Liver (tissue), 8 donors: ENCODE measurements at regions not wholly inside any gene's neighbourhood (a gene's known extent, or its start where the extent isn't known, plus 50 kb on each side); places are given as distances from the start of the nearest gene placed in this dataset.

Experiments
- DNase-seq: peaks from one replicate; pipeline ENCODE4 v3.0.0-alpha.2; 2017; ENCODE audit warnings: low spot score
- H3K27ac ChIP-seq, 2 donors: one replicate each; pipeline ENCODE4 v1.7.0; 2013; ENCODE audit warnings: inconsistent platforms in 2 of 2, low read length in 2 of 2, control low read depth in 1 of 2, low read depth in 1 of 2, mild to moderate bottlenecking in 1 of 2
- H3K27me3 ChIP-seq, 4 donors: one replicate each; pipeline versions ENCODE4 v1.6.1 to v1.7.0; 2013; ENCODE audit warnings: low read length in 3 of 4, inconsistent platforms in 1 of 4, mild to moderate bottlenecking in 1 of 4, moderate library complexity in 1 of 4; ENCODE audit not compliant: control insufficient read depth in 4 of 4, insufficient read depth in 4 of 4
- H3K36me3 ChIP-seq, 4 donors: one replicate each; pipeline versions ENCODE4 v1.6.1 to v1.7.0; 2013; ENCODE audit warnings: low read length in 3 of 4, mild to moderate bottlenecking in 3 of 4, low read depth in 1 of 4, moderate library complexity in 1 of 4; ENCODE audit not compliant: control insufficient read depth in 4 of 4, insufficient read depth in 3 of 4
- H3K4me1 ChIP-seq, 4 donors: one replicate each; pipeline versions ENCODE4 v1.6.1 to v1.7.0; 2013; ENCODE audit warnings: low read length in 3 of 4, mild to moderate bottlenecking in 3 of 4, moderate library complexity in 1 of 4; ENCODE audit not compliant: control insufficient read depth in 4 of 4, insufficient read depth in 4 of 4
- H3K4me3 ChIP-seq, 3 donors: one replicate each; pipeline versions ENCODE4 v1.6.1 to v1.7.0; 2013; ENCODE audit warnings: low read length in 3 of 3, control low read depth in 1 of 3, low read depth in 1 of 3, mild to moderate bottlenecking in 1 of 3
- H3K9ac ChIP-seq, 2 donors: one replicate each; pipeline ENCODE4 v1.7.0; 2013; ENCODE audit warnings: low read length in 2 of 2, mild to moderate bottlenecking in 2 of 2, moderate library complexity in 2 of 2, control low read depth in 1 of 2, low read depth in 1 of 2
- H3K9me3 ChIP-seq, 4 donors: one replicate each; pipeline versions ENCODE4 v1.6.1 to v1.7.0; 2013; ENCODE audit warnings: low read length in 3 of 4; ENCODE audit not compliant: control insufficient read depth in 4 of 4
- EGR1 ChIP-seq, 2 donors: IDR thresholded peaks; 2 replicates each; pipeline ENCODE4 v1.6.1; 2016 to 2018; ENCODE audit warnings: antibody characterized with exemption in 2 of 2, low read depth in 2 of 2
- FOXA1 ChIP-seq: IDR thresholded peaks from 2 replicates; pipeline ENCODE4 v1.6.1; 2016; ENCODE audit warnings: antibody characterized with exemption
- FOXA2 ChIP-seq: IDR thresholded peaks from 2 replicates; pipeline ENCODE4 v1.6.1; 2016; ENCODE audit warnings: antibody characterized with exemption
- GABPA ChIP-seq, 2 donors: IDR thresholded peaks in 1 of 2; conservative IDR thresholded peaks in 1 of 2; 2 replicates each; pipeline ENCODE4 v1.6.1; 2016; ENCODE audit warnings: antibody characterized with exemption in 2 of 2, mild to moderate bottlenecking in 1 of 2, moderate library complexity in 1 of 2
- HNF4A ChIP-seq, 2 donors: conservative IDR thresholded peaks; 2 replicates each; pipeline ENCODE4 v1.6.1; 2016; ENCODE audit warnings: antibody characterized with exemption in 2 of 2, mild to moderate bottlenecking in 2 of 2
- HNF4G ChIP-seq: IDR thresholded peaks from 2 replicates; pipeline ENCODE4 v1.6.1; 2016; ENCODE audit warnings: antibody characterized with exemption
- JUND ChIP-seq, 2 donors: IDR thresholded peaks; 2 replicates each; pipeline ENCODE4 v1.6.1; 2016; ENCODE audit warnings: antibody characterized with exemption in 2 of 2
- NR2F2 ChIP-seq: IDR thresholded peaks from 2 replicates; pipeline ENCODE4 v1.6.1; 2016; ENCODE audit warnings: antibody characterized with exemption
- RAD21 ChIP-seq, 2 donors: IDR thresholded peaks; 2 replicates each; pipeline ENCODE4 v1.6.1; 2016; ENCODE audit warnings: antibody characterized with exemption in 2 of 2, mild to moderate bottlenecking in 2 of 2
- RXRA ChIP-seq, 2 donors: IDR thresholded peaks; 2 replicates each; pipeline ENCODE4 v1.6.1; 2017 to 2018; ENCODE audit warnings: antibody characterized with exemption in 2 of 2, mild to moderate bottlenecking in 1 of 2
- SP1 ChIP-seq: IDR thresholded peaks from 2 replicates; pipeline ENCODE4 v1.6.1; 2018; ENCODE audit warnings: antibody characterized with exemption, mild to moderate bottlenecking
- TAF1 ChIP-seq: conservative IDR thresholded peaks from 2 replicates; pipeline ENCODE4 v1.6.1; 2016; ENCODE audit warnings: antibody characterized with exemption, mild to moderate bottlenecking
- YY1 ChIP-seq: IDR thresholded peaks from 2 replicates; pipeline ENCODE4 v1.6.1; 2016; ENCODE audit warnings: antibody characterized with exemption, mild to moderate bottlenecking
- WGBS: extraction: QIAGEN DNeasy Blood & Tissue Kit; methylation state at CpG from one replicate; pipeline ENCODE4 v1.1.7; 2013; 5-methylcytosine and 5-hydroxymethylcytosine counted together
- TF ChIP-seq, protein P1 (sequence below): fragments of 150-350 bp; IDR thresholded peaks from 2 replicates; pipeline ENCODE4 v1.5.1; 2017; ENCODE audit warnings: improper control_type of control experiment, low read depth, low read length; ENCODE audit not compliant: missing input control
- TF ChIP-seq, protein P2 (sequence below): IDR thresholded peaks from 2 replicates; pipeline ENCODE4 v1.6.1; 2016; ENCODE audit warnings: antibody characterized with exemption
- TF ChIP-seq, protein P3 (sequence below): IDR thresholded peaks from 2 replicates; pipeline ENCODE4 v1.6.1; 2016; ENCODE audit warnings: antibody characterized with exemption
- TF ChIP-seq, protein P4 (sequence below): IDR thresholded peaks from 2 replicates; pipeline ENCODE4 v1.6.1; 2016; ENCODE audit warnings: antibody characterized with exemption
- TF ChIP-seq, protein P5 (sequence below): IDR thresholded peaks from 2 replicates; pipeline ENCODE4 v1.6.1; 2016; ENCODE audit warnings: antibody characterized with exemption, mild to moderate bottlenecking
- donor health status: healthy.
- donor health status: healthy.
- donor health status: healthy.
- donor health status: healthy.
- donor health status: healthy.

DNA sequence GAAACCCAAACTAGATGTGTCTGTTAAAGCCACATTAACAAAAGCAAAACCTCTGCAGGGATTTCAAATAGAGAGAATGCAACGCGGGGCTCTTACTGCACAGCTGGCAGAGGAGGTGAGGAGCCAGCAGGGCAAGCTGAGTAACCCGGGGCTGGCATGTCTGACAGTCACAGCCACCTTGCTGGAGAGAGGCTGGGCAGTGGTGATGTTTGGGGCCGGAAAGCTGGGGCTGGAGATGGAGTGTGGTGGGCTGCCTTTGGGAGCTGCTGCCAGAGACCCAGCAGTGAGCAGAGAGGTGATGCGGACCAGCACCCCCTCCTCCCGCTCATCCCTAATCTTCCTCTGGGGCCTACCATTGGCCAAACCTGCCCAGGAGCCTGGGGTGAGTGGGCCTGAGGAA lies 204.5 kb upstream of the ARL4C start (continued):
- TF ChIP-seq, protein P1, sequence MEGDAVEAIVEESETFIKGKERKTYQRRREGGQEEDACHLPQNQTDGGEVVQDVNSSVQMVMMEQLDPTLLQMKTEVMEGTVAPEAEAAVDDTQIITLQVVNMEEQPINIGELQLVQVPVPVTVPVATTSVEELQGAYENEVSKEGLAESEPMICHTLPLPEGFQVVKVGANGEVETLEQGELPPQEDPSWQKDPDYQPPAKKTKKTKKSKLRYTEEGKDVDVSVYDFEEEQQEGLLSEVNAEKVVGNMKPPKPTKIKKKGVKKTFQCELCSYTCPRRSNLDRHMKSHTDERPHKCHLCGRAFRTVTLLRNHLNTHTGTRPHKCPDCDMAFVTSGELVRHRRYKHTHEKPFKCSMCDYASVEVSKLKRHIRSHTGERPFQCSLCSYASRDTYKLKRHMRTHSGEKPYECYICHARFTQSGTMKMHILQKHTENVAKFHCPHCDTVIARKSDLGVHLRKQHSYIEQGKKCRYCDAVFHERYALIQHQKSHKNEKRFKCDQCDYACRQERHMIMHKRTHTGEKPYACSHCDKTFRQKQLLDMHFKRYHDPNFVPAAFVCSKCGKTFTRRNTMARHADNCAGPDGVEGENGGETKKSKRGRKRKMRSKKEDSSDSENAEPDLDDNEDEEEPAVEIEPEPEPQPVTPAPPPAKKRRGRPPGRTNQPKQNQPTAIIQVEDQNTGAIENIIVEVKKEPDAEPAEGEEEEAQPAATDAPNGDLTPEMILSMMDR = no peak

DNA sequence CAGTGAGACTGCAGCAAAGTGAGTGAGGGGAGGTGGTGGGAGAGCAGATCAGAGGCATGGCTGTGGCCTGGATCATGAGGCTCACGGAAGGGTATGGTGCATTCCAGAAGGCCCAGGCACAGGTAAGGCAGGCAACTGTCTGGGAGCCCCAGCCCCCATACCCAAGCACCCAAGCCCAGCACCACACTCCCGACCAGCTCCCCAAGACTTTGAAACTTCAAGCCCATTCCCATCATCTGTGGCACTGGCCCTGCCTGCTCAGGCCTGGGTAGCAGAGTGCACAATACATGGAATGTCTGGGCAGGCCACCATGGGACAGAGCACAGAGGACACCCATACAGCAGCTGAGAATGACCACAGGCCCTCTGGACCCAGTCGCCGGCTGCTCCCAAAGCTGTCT lies 202.6 kb upstream of the ARL4C start:
- Histone ChIP-seq H3K9me3 (peaks cover 0 to 5% (median 0%) of the 10 kb centered on the region in 4 donors), H3K9ac (no peak overlapping the region), H3K4me1 (no peaks in the 10 kb centered on the region), H3K36me3 (no peaks in the 10 kb centered on the region), H3K4me3 (no peak overlapping the region), H3K27me3 (no peaks in the 10 kb centered on the region), H3K27ac (no peak overlapping the region)
- WGBS = 88% methylated on average over 4 of the region's 4 CpGs
- TF ChIP-seq GABPA (IDR thresholded peaks at IDR 0.05 in 1 of 2, conservative IDR thresholded peaks at IDR 0.05 in 1 of 2) (no peak), RAD21 (IDR thresholded peaks at IDR 0.05) (no peak), NR2F2 (no peak), HNF4G (no peak), YY1 (no peak), HNF4A (conservative IDR thresholded peaks at IDR 0.05) (no peak), TAF1 (no peak), FOXA2 (no peak), SP1 (no peak), RXRA (IDR thresholded peaks at IDR 0.05) (no peak), JUND (IDR thresholded peaks at IDR 0.05) (no peak), FOXA1 (no peak), EGR1 (IDR thresholded peaks at IDR 0.05; ENCODE audit: low read depth in 2 of 2) (no peak)
- TF ChIP-seq, protein P2, sequence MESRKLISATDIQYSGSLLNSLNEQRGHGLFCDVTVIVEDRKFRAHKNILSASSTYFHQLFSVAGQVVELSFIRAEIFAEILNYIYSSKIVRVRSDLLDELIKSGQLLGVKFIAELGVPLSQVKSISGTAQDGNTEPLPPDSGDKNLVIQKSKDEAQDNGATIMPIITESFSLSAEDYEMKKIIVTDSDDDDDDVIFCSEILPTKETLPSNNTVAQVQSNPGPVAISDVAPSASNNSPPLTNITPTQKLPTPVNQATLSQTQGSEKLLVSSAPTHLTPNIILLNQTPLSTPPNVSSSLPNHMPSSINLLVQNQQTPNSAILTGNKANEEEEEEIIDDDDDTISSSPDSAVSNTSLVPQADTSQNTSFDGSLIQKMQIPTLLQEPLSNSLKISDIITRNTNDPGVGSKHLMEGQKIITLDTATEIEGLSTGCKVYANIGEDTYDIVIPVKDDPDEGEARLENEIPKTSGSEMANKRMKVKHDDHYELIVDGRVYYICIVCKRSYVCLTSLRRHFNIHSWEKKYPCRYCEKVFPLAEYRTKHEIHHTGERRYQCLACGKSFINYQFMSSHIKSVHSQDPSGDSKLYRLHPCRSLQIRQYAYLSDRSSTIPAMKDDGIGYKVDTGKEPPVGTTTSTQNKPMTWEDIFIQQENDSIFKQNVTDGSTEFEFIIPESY = no peak
- TF ChIP-seq, protein P1 = no peak
- TF ChIP-seq, protein P3, sequence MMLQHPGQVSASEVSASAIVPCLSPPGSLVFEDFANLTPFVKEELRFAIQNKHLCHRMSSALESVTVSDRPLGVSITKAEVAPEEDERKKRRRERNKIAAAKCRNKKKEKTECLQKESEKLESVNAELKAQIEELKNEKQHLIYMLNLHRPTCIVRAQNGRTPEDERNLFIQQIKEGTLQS = no peak
- TF ChIP-seq, protein P4, sequence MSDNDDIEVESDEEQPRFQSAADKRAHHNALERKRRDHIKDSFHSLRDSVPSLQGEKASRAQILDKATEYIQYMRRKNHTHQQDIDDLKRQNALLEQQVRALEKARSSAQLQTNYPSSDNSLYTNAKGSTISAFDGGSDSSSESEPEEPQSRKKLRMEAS = no peak
- TF ChIP-seq, protein P5, sequence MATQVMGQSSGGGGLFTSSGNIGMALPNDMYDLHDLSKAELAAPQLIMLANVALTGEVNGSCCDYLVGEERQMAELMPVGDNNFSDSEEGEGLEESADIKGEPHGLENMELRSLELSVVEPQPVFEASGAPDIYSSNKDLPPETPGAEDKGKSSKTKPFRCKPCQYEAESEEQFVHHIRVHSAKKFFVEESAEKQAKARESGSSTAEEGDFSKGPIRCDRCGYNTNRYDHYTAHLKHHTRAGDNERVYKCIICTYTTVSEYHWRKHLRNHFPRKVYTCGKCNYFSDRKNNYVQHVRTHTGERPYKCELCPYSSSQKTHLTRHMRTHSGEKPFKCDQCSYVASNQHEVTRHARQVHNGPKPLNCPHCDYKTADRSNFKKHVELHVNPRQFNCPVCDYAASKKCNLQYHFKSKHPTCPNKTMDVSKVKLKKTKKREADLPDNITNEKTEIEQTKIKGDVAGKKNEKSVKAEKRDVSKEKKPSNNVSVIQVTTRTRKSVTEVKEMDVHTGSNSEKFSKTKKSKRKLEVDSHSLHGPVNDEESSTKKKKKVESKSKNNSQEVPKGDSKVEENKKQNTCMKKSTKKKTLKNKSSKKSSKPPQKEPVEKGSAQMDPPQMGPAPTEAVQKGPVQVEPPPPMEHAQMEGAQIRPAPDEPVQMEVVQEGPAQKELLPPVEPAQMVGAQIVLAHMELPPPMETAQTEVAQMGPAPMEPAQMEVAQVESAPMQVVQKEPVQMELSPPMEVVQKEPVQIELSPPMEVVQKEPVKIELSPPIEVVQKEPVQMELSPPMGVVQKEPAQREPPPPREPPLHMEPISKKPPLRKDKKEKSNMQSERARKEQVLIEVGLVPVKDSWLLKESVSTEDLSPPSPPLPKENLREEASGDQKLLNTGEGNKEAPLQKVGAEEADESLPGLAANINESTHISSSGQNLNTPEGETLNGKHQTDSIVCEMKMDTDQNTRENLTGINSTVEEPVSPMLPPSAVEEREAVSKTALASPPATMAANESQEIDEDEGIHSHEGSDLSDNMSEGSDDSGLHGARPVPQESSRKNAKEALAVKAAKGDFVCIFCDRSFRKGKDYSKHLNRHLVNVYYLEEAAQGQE = no peak
- no peak for DNase-seq
